H1 (cell line): ENCODE measurements at regions not wholly inside any gene's neighbourhood (a gene's known extent, or its start where the extent isn't known, plus 50 kb on each side); places are given as distances from the start of the nearest gene placed in this dataset.

Experiments used
- CTCF ChIA-PET: fragments of 300-600 bp; sonication (Branson Sonifier 250); formaldehyde crosslinking; loops from one replicate; lab custom pipeline; 2021; ENCODE audit not compliant: partially characterized antibody; lab: Charles Lee
- POLR2A ChIA-PET: fragments of 300-600 bp; sonication (Branson Sonifier 250); formaldehyde crosslinking; loops from one replicate; lab custom pipeline; 2021; ENCODE audit warnings: inconsistent platforms; ENCODE audit not compliant: partially characterized antibody; lab: Charles Lee
- DNase-seq, 2 experiments: peaks; one replicate each; pipeline versions ENCODE4 v3.0.0 to v3.0.0-alpha.2; 2010 to 2022; ENCODE audit warnings: low spot score in 2 of 2, low read depth in 1 of 2, mixed read lengths in 1 of 2
- FAIRE-seq: peaks from 2 replicates; lab custom pipeline; 2011; peaks lifted over from hg19 to GRCh38; lab: Jason Lieb, UNC
- H2AFZ ChIP-seq: 2 replicates; pipeline ENCODE4 v1.8.1; 2012; ENCODE audit warnings: low read length, inconsistent platforms
- H2AK5ac ChIP-seq: 2 replicates; pipeline ENCODE4 v1.6.1; 2013; ENCODE audit warnings: low read depth, low read length
- H2BK120ac ChIP-seq: replicated peaks from 2 replicates; pipeline ENCODE3; 2013; ENCODE audit warnings: low read depth, low read length, inconsistent platforms
- H2BK12ac ChIP-seq: 2 replicates; pipeline ENCODE4 v1.6.1; 2013; ENCODE audit warnings: low read depth, low read length
- H2BK15ac ChIP-seq: 2 replicates; pipeline ENCODE4 v1.6.1; 2013; ENCODE audit warnings: low read length
- H2BK20ac ChIP-seq: 2 replicates; pipeline ENCODE4 v1.6.1; 2013; ENCODE audit warnings: low read length
- H2BK5ac ChIP-seq: 2 replicates; pipeline ENCODE4 v1.6.1; 2013; ENCODE audit warnings: low read depth, low read length
- H3K14ac ChIP-seq: 2 replicates; pipeline ENCODE4 v1.6.1; 2013; ENCODE audit warnings: inconsistent platforms; ENCODE audit not compliant: insufficient read length
- H3K18ac ChIP-seq: 2 replicates; pipeline ENCODE4 v1.6.1; 2013; ENCODE audit warnings: low read length; ENCODE audit errors: extremely low read depth
- H3K23ac ChIP-seq: 2 replicates; pipeline ENCODE4 v1.6.1; 2013; ENCODE audit warnings: inconsistent platforms; ENCODE audit not compliant: insufficient read length
- H3K23me2 ChIP-seq: 2 replicates; pipeline ENCODE4 v1.6.1; 2013; ENCODE audit warnings: low read depth, low read length
- H3K27ac ChIP-seq: 2 replicates; pipeline ENCODE4 v1.6.1; 2011; ENCODE audit warnings: low read depth, low read length, inconsistent platforms
- H3K27me3 ChIP-seq, 4 experiments: replicated peaks in 1 of 4; 1 replicate in 1 of 4; 2 replicates in 3 of 4; pipeline versions ENCODE4 v1.6.1 to v1.8.1; 2011 to 2013; ENCODE audit warnings: low read length in 3 of 4, mild to moderate bottlenecking in 3 of 4, inconsistent platforms in 2 of 4, mixed read lengths in 2 of 4, moderate library complexity in 1 of 4; ENCODE audit not compliant: control insufficient read depth in 3 of 4, insufficient read depth in 3 of 4; ENCODE audit errors: extremely low read depth in 1 of 4
- H3K36me3 ChIP-seq, 4 experiments: 2 replicates each; pipeline versions ENCODE4 v1.6.1 to v1.8.1; 2011 to 2013; ENCODE audit warnings: mild to moderate bottlenecking in 4 of 4, low read length in 3 of 4, moderate library complexity in 2 of 4, control low read depth in 1 of 4, inconsistent platforms in 1 of 4; ENCODE audit not compliant: insufficient read depth in 4 of 4, control insufficient read depth in 2 of 4
- H3K4ac ChIP-seq: replicated peaks from 2 replicates; pipeline ENCODE3; 2013; ENCODE audit warnings: low read length, low read depth, mixed read lengths, inconsistent platforms; ENCODE audit not compliant: insufficient read length
- H3K4me1 ChIP-seq, 4 experiments: replicated peaks in 1 of 4; 1 replicate in 1 of 4; 2 replicates in 3 of 4; pipeline versions ENCODE4 v1.6.1 to v1.8.1; 2011 to 2013; ENCODE audit warnings: low read length in 3 of 4, inconsistent platforms in 2 of 4, mixed read lengths in 1 of 4; ENCODE audit not compliant: insufficient read depth in 4 of 4, control insufficient read depth in 3 of 4
- H3K4me2 ChIP-seq, 2 experiments: 2 replicates each; pipeline versions ENCODE4 v1.6.1 to v1.8.1; 2011 to 2013; ENCODE audit warnings: low read depth in 2 of 2, low read length in 2 of 2, control low read depth in 1 of 2, inconsistent platforms in 1 of 2, mild to moderate bottlenecking in 1 of 2; ENCODE audit not compliant: insufficient read depth in 1 of 2
- H3K4me3 ChIP-seq, 4 experiments: fragments of 200-600, 300-600 bp in 1 of 4; sonication (generic), shearing (Covaris generic), sonication (Bioruptor Twin) in 1 of 4; 2 replicates each; pipeline versions ENCODE4 v1.5.1 to v1.8.1; 2011 to 2016; ENCODE audit warnings: low read length in 4 of 4, low read depth in 3 of 4, control low read depth in 2 of 4, inconsistent platforms in 2 of 4, mild to moderate bottlenecking in 2 of 4, mixed read lengths in 1 of 4, moderate library complexity in 1 of 4; ENCODE audit not compliant: insufficient read depth in 2 of 4; ENCODE audit errors: extremely low read depth in 1 of 4
- H3K56ac ChIP-seq: replicated peaks from 2 replicates; pipeline ENCODE3; 2013; ENCODE audit warnings: low read depth, mild to moderate bottlenecking, mixed read lengths, low read length, inconsistent platforms; ENCODE audit not compliant: insufficient read length
- H3K79me1 ChIP-seq: 2 replicates; pipeline ENCODE4 v1.6.1; 2013; ENCODE audit warnings: low read depth, low read length, control low read depth
- H3K79me2 ChIP-seq, 2 experiments: 2 replicates each; pipeline versions ENCODE4 v1.6.1 to v1.8.1; 2012 to 2013; ENCODE audit warnings: low read length in 2 of 2, mild to moderate bottlenecking in 2 of 2, inconsistent platforms in 1 of 2; ENCODE audit not compliant: insufficient read depth in 2 of 2, control insufficient read depth in 1 of 2
- H3K9ac ChIP-seq, 4 experiments: replicated peaks in 1 of 4; 1 replicate in 1 of 4; 2 replicates in 3 of 4; pipeline versions ENCODE4 v1.6.1 to v1.8.1; 2011 to 2013; ENCODE audit warnings: low read depth in 3 of 4, low read length in 3 of 4, control low read depth in 2 of 4, mild to moderate bottlenecking in 2 of 4, moderate library complexity in 2 of 4, inconsistent platforms in 1 of 4; ENCODE audit errors: extremely low read depth in 1 of 4
- H3K9me3 ChIP-seq, 2 experiments: 2 replicates each; pipeline versions ENCODE4 v1.6.1 to v1.8.1; 2012 to 2013; ENCODE audit warnings: mild to moderate bottlenecking in 2 of 2, moderate library complexity in 2 of 2, control low read depth in 1 of 2, inconsistent platforms in 1 of 2, low read depth in 1 of 2, low read length in 1 of 2, mixed read lengths in 1 of 2; ENCODE audit not compliant: insufficient read depth in 2 of 2
- H4K20me1 ChIP-seq, 2 experiments: replicated peaks in 1 of 2; 2 replicates each; pipeline versions ENCODE3 to v1.8.1; 2011 to 2013; ENCODE audit warnings: inconsistent platforms in 2 of 2, low read length in 2 of 2, mild to moderate bottlenecking in 1 of 2; ENCODE audit not compliant: insufficient read depth in 2 of 2, control insufficient read depth in 1 of 2
- H4K5ac ChIP-seq: 2 replicates; pipeline ENCODE4 v1.6.1; 2013; ENCODE audit warnings: low read length, low read depth, mixed read lengths, inconsistent platforms; ENCODE audit not compliant: insufficient read length
- H4K8ac ChIP-seq: 2 replicates; pipeline ENCODE4 v1.8.0; 2013; ENCODE audit warnings: mild to moderate bottlenecking, moderate library complexity, low read length, inconsistent platforms; ENCODE audit not compliant: insufficient read depth; ENCODE audit errors: extremely low read depth
- H4K91ac ChIP-seq: replicated peaks from 2 replicates; pipeline ENCODE3; 2013; ENCODE audit warnings: low read length, mixed read lengths, inconsistent platforms; ENCODE audit not compliant: insufficient read length
- CEBPB ChIP-seq: IDR thresholded peaks from 2 replicates; pipeline ENCODE4 v1.6.1; 2012; ENCODE audit warnings: low read depth, low read length
- CREB1 ChIP-seq: IDR thresholded peaks from 2 replicates; pipeline ENCODE4 v1.6.1; 2012; ENCODE audit warnings: inconsistent platforms
- EP300 ChIP-seq, 2 experiments: IDR thresholded peaks; 1 replicate in 1 of 2; 2 replicates in 1 of 2; pipeline ENCODE4 v1.6.1; 2011 to 2012; ENCODE audit warnings: low read depth in 2 of 2, low read length in 2 of 2, mild to moderate bottlenecking in 2 of 2, borderline replicate concordance in 1 of 2, inconsistent platforms in 1 of 2, moderate library complexity in 1 of 2
- GABPA ChIP-seq: IDR thresholded peaks from 2 replicates; pipeline ENCODE4 v1.6.1; 2011; ENCODE audit warnings: mild to moderate bottlenecking, low read length, moderate library complexity, borderline replicate concordance; ENCODE audit not compliant: insufficient read depth
- GTF2F1 ChIP-seq: IDR thresholded peaks from 2 replicates; pipeline ENCODE4 v1.6.1; 2012; ENCODE audit warnings: low read depth, low read length, improper control_type of control experiment, borderline replicate concordance
- HDAC2 ChIP-seq, 2 experiments: fragments of 300-600 bp in 1 of 2; sonication (generic) in 1 of 2; IDR thresholded peaks; 2 replicates each; pipeline ENCODE4 v1.6.1; 2011 to 2012; ENCODE audit warnings: low read depth in 2 of 2, low read length in 2 of 2, mild to moderate bottlenecking in 2 of 2, moderate library complexity in 2 of 2, borderline replicate concordance in 1 of 2, inconsistent platforms in 1 of 2
- KDM4A ChIP-seq: IDR thresholded peaks from one replicate; pipeline ENCODE4 v1.7.1; 2012; ENCODE audit warnings: low read depth, mild to moderate bottlenecking, moderate library complexity, low read length, inconsistent platforms; ENCODE audit not compliant: severe bottlenecking
- KDM5A ChIP-seq: fragments of 200-600 bp; IDR thresholded peaks from 2 replicates; pipeline ENCODE4 v1.7.1; 2012; ENCODE audit warnings: mild to moderate bottlenecking, low read length, inconsistent platforms, mixed read lengths
- PHF8 ChIP-seq: fragments of 200-600 bp; sonication (generic); conservative IDR thresholded peaks from 2 replicates; pipeline ENCODE4 v1.7.1; 2012; ENCODE audit warnings: low read depth, mild to moderate bottlenecking, inconsistent platforms, low read length, moderate library complexity
- POLR2A ChIP-seq, 2 experiments: IDR thresholded peaks; 1 replicate in 1 of 2; 2 replicates in 1 of 2; pipeline ENCODE4 v1.6.1; 2011; ENCODE audit warnings: low read depth in 2 of 2, low read length in 2 of 2, mild to moderate bottlenecking in 2 of 2; ENCODE audit errors: control extremely low read depth in 1 of 2
- SUZ12 ChIP-seq: fragments of 200-600 bp; sonication (generic); IDR thresholded peaks from 2 replicates; pipeline ENCODE4 v1.6.1; 2012; ENCODE audit warnings: mild to moderate bottlenecking, inconsistent platforms, low read length, moderate library complexity, mixed read lengths
- USF2 ChIP-seq: IDR thresholded peaks from 2 replicates; pipeline ENCODE4 v1.6.1; 2011; ENCODE audit warnings: low read length, improper control_type of control experiment
- WGBS, 2 experiments: shearing (Covaris generic) in 1 of 2; methylation state at CpG; one replicate each; pipeline versions ENCODE4 v1.1.6 to v1.1.7; 2013 to 2015; ENCODE audit warnings: low lambda C conversion rate in 2 of 2, mixed read lengths in 2 of 2, inconsistent platforms in 1 of 2, low coverage in 1 of 2, missing lambda C conversion rate in 1 of 2; ENCODE audit not compliant: insufficient replicate concordance in 2 of 2, insufficient coverage in 1 of 2, insufficient read length in 1 of 2; ENCODE audit errors: extremely low coverage in 1 of 2, missing lambda C conversion rate in 1 of 2; 5-methylcytosine and 5-hydroxymethylcytosine counted together
- TF ChIP-seq, protein P1 (sequence below): IDR thresholded peaks from 2 replicates; pipeline ENCODE4 v1.6.1; 2012; ENCODE audit warnings: inconsistent platforms

- Histone ChIP-seq H3K9ac (no peak overlapping the region), H3K79me1 (no peaks in the 10 kb centered on the region; the same call in 1 of the 2 replicates), H4K8ac (no peak overlapping the region; the same call in 1 of the 2 replicates), H2BK12ac (no peak overlapping the region), H4K5ac (no peak overlapping the region), H3K23me2 (no peaks in the 10 kb centered on the region), H3K79me2 (peaks cover 0 to 65% of the 10 kb centered on the region in 2 experiments; a peak in 3 of 4 replicates), H3K4me3 (no peak overlapping the region), H3K36me3 (no peaks in the 10 kb centered on the region; a peak in 2 of 8 replicates), H3K4ac (no peak overlapping the region), H3K9me3 (no peaks in the 10 kb centered on the region), H3K27ac (no peak overlapping the region), H3K14ac (no peak overlapping the region), H3K23ac (no peak overlapping the region), H3K18ac (no peak overlapping the region), H3K4me2 (no peak overlapping the region), H3K4me1 (peaks cover 0 to 10% (median 6%) of the 10 kb centered on the region in 4 experiments; a peak in 3 of 7 replicates), H2AFZ (no peak overlapping the region), H2BK20ac (no peak overlapping the region), H2BK15ac (no peak overlapping the region), H4K91ac (no peak overlapping the region), H4K20me1 (no peaks in the 10 kb centered on the region), H2AK5ac (no peak overlapping the region), H2BK120ac (no peak overlapping the region), H2BK5ac (no peak overlapping the region), H3K27me3 (no peaks in the 10 kb centered on the region), H3K56ac (no peak overlapping the region)
- ChIA-PET CTCF (interaction anchor here (1.3 kb wide), 1 partner anchor 10 kb away, joined by 3 read pairs; no protein-coding TSS in a partner anchor), POLR2A (no interaction called here)
- FAIRE-seq (no peak), DNase-seq (no peak)
- 96% methylated on average over 8 of the region's 8 CpGs; no CpG with 5 or more reads in 1 of the 2 experiments for WGBS, 2 experiments
- TF ChIP-seq KDM4A (no peak), CEBPB (no peak), HDAC2 (IDR thresholded peaks at IDR 0.05; ENCODE audit: borderline replicate concordance in 1 of 2, low read depth in 2 of 2, low read length in 2 of 2) (no peak), POLR2A (IDR thresholded peaks at IDR 0.05; ENCODE audit: control extremely low read depth in 1 of 2, low read depth in 2 of 2, low read length in 2 of 2) (no peak), CREB1 (no peak), PHF8 (no peak), SUZ12 (no peak), USF2 (no peak), GTF2F1 (no peak), GABPA (no peak), KDM5A (no peak), EP300 (IDR thresholded peaks at IDR 0.05; ENCODE audit: borderline replicate concordance in 1 of 2, low read depth in 2 of 2, low read length in 2 of 2) (no peak)
- TF ChIP-seq, protein P1, sequence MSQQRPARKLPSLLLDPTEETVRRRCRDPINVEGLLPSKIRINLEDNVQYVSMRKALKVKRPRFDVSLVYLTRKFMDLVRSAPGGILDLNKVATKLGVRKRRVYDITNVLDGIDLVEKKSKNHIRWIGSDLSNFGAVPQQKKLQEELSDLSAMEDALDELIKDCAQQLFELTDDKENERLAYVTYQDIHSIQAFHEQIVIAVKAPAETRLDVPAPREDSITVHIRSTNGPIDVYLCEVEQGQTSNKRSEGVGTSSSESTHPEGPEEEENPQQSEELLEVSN: no peak
Observed at GRCh38 chr14:89486961-89487360, 69.9 kb upstream of the FOXN3 start.
